HPDE6-E6E7 (cell line): ENCODE measurements at regions not wholly inside any gene's neighbourhood (a gene's known extent, or its start where the extent isn't known, plus 50 kb on each side); places are given as distances from the start of the nearest gene placed in this dataset.
"Not testable (repeated sequence)": the region's sequence is repeated elsewhere in the genome, so short reads cannot be mapped to it uniquely, and the experiment has no call there.

Source experiments
- DNase-seq: peaks from one replicate; pipeline ENCODE4 v3.0.0; 2011; ENCODE audit warnings: missing footprints; ENCODE audit errors: extremely low spot score

GRCh38 chr14:25699981-25700380 lies 650.0 kb upstream of the STXBP6 start:
- no peak for DNase-seq

GRCh38 chr14:25698111-25698510 lies 648.2 kb upstream of the STXBP6 start:
- DNase-seq: no peak

GRCh38 chr14:25696176-25696575 lies 646.2 kb upstream of the STXBP6 start:
- DNase-seq: no peak

- no peak for DNase-seq
Observed at GRCh38 chr14:25685004-25685403, 635.1 kb upstream of the STXBP6 start.

GRCh38 chr14:25680934-25681333 lies 631.0 kb upstream of the STXBP6 start:
- no peak for DNase-seq

GRCh38 chr14:25680511-25680910 lies 630.6 kb upstream of the STXBP6 start:
- DNase-seq: not testable (repeated sequence)

GRCh38 chr14:25677111-25677510 lies 627.2 kb upstream of the STXBP6 start:
- DNase-seq: no peak

- no peak for DNase-seq
Observed at GRCh38 chr14:25667387-25667786, 617.4 kb upstream of the STXBP6 start.

- no peak for DNase-seq
Observed at GRCh38 chr14:25666877-25667276, 616.9 kb upstream of the STXBP6 start.

- no peak for DNase-seq
Observed at GRCh38 chr14:25658988-25659387, 609.0 kb upstream of the STXBP6 start.

GRCh38 chr14:25630447-25630846 lies 580.5 kb upstream of the STXBP6 start:
- DNase-seq: no peak

- DNase-seq: no peak
Observed at GRCh38 chr14:25628978-25629377, 579.0 kb upstream of the STXBP6 start.

- DNase-seq: no peak
Observed at GRCh38 chr14:25628390-25628789, 578.4 kb upstream of the STXBP6 start.

GRCh38 chr14:25626986-25627385 lies 577.0 kb upstream of the STXBP6 start:
- DNase-seq: no peak

GRCh38 chr14:25622763-25623162 lies 572.8 kb upstream of the STXBP6 start:
- DNase-seq: no peak

- no peak for DNase-seq
Observed at GRCh38 chr14:25620515-25620914, 570.6 kb upstream of the STXBP6 start.

- DNase-seq: no peak
Observed at GRCh38 chr14:25615174-25615573, 565.2 kb upstream of the STXBP6 start.

GRCh38 chr14:25607192-25607591 lies 557.2 kb upstream of the STXBP6 start:
- no peak for DNase-seq

GRCh38 chr14:25602106-25602505 lies 552.2 kb upstream of the STXBP6 start:
- DNase-seq: no peak

GRCh38 chr14:25588751-25589150 lies 538.8 kb upstream of the STXBP6 start:
- no peak for DNase-seq

GRCh38 chr14:25574628-25575325 lies 524.8 kb upstream of the STXBP6 start:
- DNase-seq: no peak

GRCh38 chr14:25570483-25570882 lies 520.5 kb upstream of the STXBP6 start:
- no peak for DNase-seq

GRCh38 chr14:25557466-25557865 lies 507.5 kb upstream of the STXBP6 start:
- no peak for DNase-seq

GRCh38 chr14:25552826-25553225 lies 502.9 kb upstream of the STXBP6 start:
- DNase-seq: no peak
